ENCODE measurements at regions not wholly inside any gene's neighbourhood (a gene's known extent, or its start where the extent isn't known, plus 50 kb on each side); places are given as distances from the start of the nearest gene placed in this dataset.

DNA sequence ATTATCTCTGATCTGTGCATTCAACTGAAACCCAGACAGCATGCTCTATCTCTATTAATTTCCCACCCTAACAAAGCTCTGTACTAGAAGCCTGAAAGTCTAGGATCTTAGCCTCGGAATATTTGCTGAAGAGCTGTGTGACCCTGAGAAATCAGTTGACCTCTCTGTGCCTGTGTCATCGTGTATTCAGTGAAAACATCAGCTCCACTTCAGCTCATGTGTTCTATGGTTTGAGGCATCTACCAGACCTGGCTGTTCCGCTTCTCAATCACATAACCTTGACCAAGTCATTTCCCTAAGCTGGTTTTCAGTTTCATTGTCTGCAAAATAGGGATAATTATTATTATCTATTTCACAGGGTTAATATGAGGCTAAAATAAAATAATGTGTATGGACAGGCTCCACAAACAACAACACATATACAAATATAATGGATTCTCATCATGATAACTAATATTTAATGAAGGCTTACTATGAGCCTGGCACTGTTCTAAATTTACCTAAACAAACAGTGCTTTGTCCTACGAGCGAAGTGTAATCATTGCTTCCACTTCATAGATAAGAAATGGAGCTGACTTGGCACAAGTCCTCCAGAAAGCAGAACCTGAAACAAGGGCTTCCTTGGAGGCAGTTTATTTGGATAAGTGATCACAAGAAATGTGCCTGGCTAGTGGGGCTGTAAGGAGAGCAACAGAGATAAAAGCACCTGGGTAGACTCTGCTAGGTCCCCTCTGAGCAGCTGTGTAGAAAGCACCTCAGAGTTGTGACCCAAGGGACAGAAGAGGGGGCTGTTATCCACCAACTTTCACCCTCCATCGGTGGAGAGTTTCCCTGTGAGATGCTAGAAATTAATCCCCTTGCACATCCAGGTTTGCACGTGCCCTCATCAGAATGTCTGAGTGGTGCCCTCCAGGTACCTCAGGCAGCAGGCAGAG is 356.9 kb downstream of the RAB28 start:
- no peak for DNase-seq (ENCODE audit: low read depth)

DNA sequence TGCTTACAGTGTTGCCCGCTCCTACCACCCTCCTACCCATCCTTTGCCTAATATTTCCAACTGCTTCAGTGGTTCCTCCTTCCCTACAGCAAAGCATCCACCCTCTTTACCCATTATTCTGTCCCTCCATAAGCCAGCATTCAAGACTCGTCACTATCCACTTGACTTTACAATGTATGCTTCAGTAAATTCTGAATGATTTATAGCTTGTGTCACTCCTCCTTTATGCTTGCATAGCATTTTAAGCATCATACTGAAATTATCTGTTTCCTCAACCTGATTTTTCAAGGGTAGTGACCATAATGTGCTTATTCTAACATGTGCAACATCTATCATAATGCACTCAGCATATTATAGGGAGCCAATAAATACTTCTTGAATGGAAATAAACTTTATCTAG is 365.5 kb downstream of the RAB28 start:
- DNase-seq (ENCODE audit: low read depth), result no peak

DNA sequence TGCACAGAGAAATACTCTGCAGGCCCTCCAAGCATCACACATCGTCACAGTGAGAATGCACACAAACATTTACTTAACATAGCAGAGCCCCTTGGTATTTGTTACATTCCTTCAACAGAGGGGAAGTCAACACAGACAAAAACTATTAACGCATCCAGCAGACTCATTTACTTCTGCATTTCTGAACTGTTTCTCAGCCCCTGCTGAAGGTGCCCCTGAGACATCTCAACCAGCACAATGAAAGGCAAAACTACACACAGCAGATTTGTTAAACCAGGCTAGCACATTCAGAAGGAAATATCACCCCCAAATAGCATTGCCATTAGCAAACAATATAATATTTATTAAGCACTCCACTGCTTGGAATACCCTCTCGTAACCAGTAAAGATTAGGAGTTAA is 367.0 kb downstream of the RAB28 start:
- DNase-seq (ENCODE audit: low read depth), result no peak

DNA sequence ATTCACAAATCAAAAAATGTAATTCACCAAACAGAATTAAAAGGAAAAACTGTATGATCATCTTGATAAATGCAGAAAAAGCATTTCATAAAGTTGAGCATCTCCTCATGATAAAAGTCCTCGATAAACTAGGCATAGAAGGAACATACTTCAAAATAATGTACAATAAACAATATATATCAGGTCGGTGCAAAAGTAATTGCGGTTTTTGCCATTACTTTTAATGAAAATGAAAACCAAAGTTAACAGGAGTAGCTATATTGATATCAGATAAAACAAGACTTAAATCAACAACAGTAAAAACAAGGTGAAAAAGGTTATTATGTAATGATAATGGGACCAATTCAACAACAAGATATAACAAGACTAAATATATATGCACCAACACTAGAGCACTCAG is 372.1 kb downstream of the RAB28 start:
- DNase-seq (ENCODE audit: low read depth), result no peak

DNA sequence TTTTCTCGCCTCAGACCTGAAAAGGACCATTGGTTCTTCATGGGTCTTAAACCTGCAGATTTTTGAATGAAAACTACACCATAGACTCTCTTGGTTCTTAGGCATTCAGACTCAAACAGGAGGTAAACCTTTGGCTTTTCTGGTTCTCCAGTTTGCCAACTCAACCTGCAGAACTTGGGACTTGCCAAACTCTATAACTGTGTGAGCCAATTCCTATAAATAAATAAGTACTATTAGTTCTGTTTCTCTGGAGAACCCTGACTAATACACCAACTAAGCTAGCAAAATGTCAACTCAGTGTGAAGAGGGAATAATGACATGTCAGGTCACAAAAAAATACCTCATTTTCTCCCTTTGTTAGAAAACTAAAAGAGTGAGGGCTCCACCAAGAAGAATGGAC is 374.6 kb downstream of the RAB28 start:
- DNase-seq (ENCODE audit: low read depth), result no peak

DNA sequence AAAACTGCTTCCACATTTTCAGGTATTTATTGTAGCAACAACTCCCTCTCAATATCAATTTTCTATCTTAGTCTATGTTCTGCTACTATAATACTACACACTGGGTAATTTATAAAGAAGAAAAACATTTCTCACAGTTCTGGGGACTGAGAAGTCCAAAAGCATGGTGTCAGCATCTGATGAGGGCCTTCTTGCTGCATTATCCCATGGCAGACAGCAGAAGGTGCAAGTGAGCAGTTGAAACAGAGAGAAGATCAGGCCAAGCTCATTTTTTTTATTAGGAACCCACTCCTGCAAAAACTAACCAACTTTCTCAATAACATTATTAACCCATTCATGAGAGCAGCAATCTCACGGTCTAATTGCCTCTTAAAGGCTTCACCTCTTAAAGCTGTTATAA is 376.0 kb downstream of the RAB28 start:
- no peak for DNase-seq (ENCODE audit: low read depth)

DNA sequence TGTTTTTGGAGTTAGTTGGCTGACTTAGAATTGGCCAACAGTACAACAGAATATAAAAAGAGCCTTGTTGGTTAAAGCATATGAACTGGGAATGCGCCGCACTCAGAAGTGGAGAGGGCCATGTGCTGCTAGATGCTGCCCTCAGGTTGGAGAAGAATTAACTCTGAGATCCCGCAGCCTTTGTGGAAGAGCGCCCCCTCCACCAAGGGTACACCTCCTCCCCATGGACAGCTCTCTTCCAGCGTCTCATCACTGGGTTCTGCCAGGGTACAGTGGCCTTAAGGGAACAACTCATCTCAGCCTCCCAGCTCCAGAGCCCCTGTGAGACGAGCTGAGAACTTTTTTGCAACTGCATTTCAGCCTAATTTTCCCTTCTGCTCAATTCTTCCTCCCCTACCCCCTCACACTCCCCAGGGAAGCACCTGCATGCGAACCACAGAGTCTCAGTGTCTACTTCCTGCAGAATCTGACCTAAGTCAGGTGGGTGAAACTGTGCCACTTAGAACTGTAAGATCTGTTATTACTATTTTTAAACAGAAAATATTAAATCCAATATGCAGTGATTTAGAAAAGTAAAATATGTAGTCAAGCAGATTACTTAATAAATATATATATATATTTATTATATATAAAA is 380.6 kb downstream of the RAB28 start:
- no peak for DNase-seq (ENCODE audit: low read depth)

DNA sequence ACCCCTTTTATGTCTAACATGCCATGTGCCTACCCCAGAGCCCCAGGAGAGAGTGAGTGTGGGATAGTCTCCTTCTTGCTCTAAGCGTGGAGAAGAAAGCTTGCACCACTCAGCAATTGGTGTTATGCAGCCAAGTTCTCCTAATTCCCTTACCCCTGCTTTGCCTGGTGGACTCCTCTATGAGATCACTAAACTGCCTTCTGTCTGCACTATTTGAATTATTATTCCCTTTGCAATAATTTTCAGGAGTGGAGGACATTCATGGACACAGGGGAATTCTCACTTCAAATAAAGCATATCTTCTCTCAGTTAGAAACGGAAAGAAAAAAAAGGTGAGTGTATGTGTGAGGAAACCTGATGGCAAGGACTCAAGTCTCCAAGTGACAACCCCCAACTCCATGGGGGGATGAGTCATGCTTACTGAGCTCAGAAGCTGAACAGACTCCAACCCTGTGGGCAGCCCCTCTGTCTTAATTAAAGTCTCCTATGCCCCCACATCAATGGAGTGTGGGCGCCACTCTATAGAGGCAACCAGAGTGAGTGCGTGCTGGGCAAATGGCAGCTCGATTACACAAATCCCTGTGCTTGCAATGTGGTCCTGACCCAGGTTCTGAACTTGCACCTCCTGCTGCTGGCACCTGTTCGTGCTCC is 381.9 kb downstream of the RAB28 start:
- no peak for DNase-seq (ENCODE audit: low read depth)

DNA sequence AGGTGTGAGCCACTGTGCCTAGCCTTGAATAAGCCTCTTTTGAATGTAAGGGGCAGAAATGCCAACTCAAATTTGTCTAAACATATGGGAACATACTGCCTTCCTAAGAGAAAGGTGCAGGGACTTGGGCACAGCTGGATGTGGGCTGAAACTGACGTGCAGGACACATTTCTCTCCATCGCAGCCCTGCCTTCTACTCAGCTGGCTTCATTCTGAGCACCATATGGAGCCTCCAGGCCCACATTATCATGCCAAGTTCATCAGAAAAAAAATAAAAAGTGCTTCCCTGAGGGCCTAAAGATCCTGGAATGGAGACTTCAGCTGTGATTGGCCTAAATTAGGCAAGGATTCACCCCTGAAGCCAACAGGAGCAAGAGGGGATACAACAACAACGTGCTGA is 386.2 kb downstream of the RAB28 start:
- no peak for DNase-seq (ENCODE audit: low read depth)

DNA sequence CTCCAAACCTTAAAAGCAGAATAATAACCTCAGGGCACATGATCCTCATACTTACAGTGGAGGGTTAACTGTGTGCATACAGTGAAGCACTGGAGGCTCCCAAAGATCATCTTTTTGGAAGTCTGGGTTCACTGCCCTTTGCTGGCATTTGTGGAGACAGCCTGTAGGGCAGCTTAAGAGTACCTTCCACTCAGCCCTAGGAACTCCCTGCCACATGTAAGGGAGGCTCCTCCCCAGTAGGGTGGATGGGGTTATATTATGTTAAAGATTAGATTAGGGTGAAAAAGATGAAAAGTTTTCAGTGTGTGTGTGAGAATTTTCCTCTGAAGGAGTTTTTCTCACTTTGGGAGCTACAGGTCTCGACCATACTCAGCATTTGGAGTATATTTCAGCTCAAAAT is 388.4 kb downstream of the RAB28 start:
- no peak for DNase-seq (ENCODE audit: low read depth)

DNA sequence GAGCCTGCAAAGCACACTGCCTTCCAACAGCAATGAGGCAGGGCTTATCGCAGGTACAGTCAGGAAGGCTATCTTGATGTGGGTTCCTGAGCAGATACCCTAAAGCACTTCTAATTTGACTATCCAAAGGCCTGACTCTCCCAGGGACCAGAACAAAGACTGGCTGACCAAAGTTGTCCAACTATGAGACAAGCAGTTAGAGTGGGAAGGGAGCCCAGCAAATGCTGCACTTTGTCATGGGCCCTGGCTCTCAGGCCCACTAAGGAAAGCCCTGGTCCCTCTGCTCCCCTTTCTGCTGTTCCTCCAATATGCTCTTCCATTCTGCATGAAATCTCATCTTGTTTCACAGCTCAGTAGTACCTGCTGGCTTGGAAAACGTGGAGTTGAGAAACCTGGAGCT is 391.0 kb downstream of the RAB28 start:
- DNase-seq (ENCODE audit: low read depth), result no peak

DNA sequence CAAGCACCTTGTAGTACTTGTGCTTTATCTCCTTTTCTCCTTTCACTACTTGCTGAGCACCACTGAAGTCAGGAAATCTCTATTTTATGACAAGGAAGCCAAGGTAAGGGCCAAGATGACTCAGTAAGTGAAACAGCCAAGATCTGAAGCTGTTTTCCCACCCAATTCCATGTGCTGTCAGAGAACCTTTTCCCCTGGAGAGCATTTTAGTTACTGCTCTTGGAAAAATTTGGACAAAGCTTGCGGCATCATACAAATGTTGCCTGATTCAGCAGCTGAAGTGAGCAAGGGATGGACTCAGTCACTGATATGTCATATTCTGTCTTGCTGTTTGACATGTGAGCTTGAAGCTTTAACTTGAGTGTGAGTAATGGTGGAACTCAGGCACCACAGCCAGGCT is 391.4 kb downstream of the RAB28 start:
- no peak for DNase-seq (ENCODE audit: low read depth)

DNA sequence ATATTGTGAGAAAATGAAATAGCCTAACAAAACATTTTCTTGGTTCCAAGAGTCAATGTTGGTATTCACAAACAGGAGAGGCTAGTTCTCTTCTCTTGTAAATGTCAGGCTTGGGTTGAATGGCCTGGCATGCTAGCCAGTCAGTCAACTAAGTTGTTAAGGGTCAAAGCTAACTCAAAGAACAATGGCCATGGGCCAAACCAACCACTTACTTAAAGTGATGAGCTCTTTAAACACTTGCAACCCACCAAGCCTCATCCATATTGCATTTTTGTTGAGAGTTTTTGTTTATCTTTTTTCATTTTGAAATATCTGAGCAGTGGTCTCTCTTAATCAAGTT is 394.5 kb downstream of the RAB28 start:
- no peak for DNase-seq (ENCODE audit: low read depth)

DNA sequence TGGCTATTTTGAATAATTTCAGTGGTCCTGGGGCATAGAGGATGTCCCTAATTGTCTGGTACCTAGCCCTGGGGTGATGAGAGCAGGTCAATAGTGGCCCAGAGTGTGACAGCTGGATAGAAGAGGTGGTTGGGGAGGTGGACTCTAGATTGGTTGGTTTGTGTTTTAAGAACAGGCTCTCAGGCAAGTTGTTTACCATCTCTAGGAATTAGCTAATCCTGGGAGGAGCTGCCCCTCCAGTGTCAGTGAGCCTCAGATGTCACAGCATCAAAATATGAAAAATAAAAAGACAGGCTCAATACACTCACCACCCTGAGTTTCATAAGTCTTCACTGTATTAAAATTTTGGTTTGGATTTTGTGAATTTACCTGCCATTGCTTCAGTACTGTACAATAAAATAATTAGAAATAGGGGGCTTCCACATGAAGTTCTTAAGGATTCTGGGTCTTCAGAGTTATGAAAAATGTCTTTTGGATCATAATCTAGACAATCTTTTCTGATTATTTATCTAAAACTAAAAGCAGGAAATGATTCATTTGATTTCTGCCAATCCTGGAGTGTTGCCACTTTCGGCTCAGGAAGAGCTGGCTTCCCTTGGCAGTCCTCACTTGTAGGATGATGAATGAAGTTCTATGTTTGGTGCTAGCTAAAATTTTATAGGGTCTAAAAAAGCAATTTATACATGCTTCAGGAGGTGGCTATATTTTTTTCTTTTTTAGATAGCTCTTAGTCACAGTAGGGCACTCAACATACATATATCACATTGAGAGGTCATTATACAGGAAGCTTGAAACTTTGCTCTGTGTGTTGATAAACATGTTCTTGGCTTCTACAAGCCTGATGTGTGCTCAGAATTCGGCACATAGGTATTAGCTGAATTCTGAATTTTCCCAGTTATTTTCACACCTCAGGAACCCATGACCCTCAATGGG is 395.1 kb downstream of the RAB28 start:
- DNase-seq (ENCODE audit: low read depth), result no peak

DNA sequence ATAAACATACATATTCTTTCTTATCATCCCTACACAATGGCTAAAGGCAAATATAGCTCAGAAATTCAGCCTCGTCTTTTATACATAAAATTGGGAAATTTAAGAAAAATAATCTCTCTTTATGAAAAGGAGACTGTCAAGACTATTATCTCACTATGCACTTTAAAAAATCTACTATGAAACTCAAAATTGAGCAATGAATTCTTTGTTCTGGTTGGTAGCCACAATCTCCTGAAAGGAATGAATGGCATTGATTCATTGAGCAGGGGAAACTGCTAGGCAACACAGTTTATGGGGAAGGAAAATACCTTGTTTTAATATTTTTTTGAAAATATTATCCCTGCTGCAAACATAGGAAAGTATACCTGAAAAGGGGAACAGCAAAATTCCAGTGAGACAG is 397.1 kb downstream of the RAB28 start:
- no peak for DNase-seq (ENCODE audit: low read depth)

DNA sequence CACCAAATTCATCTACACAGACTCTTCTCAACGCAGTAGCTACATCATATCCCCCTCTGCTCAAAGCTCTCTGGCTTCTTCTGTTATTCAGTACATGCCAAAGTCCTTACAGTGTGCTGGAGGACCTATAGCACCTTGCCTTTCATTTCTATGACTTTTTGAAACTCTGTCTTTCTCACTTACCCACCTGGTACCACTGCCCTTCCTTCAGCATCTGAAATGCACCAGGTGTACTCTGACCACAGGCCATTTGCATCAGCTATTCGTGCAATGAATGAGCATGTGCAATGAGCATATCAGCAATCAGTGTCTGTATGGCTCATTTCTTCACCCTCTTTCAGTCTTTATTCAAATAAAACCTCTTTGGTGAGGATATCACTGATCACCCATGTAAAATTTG is 399.9 kb downstream of the RAB28 start:
- no peak for DNase-seq (ENCODE audit: low read depth)

DNA sequence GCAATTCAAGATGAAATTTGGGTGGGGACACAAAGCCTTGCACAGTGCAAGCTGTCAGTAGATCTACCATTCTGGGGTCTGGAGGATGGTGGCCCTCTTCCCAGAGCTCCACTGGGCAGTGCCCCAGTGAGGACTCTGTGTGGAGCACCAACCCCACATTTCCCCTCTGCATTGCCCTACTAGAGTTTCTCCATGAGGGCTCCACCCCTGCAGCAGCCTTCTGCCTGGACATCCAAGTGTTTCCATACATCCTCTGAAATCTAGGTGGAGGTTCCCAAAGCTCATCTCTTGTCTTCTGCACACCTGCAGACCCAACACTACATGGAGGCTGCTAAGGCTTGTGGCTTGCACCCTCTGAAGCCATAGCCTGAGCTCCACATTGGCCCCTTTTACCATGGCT is 402.3 kb downstream of the RAB28 start:
- no peak for DNase-seq (ENCODE audit: low read depth)

DNA sequence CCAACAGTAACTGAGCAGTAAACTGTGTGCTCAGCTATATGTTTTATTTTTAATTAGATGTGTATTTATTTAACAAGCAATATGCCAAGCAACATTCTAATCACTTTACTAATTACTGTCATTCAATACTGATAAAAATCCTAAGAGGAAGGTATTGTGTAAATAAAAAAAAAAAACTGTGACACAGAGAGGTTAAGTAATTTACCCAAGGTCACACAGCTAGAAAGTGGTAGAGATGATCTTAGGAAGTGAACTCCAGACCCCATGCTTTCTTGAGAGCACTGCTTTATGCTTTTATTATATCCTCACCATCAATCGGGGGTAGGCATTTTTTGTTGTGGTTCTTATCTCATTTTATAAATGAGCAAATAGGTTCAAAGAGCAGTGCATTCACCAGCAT is 417.1 kb downstream of the RAB28 start:
- no peak for DNase-seq (ENCODE audit: low read depth)

DNA sequence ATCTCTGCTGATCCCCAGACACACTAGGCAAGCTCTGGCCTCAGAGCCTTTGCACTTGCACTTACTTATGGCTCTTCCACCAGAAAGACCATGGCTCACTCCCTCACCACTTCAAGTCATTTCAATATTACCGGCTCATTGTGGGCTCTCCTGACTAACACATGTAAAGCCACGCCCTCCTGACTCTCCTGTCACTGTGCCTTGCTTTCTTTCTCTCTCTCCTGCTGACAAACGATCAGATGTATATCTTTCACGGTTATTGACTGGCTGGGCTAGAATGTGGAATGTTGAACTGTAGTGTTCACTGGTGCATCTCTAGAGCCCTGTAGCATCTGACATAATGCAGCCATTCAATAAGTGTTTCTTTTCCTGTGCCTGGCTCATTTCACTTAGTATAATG is 425.1 kb downstream of the RAB28 start:
- DNase-seq (ENCODE audit: low read depth), result no peak

DNA sequence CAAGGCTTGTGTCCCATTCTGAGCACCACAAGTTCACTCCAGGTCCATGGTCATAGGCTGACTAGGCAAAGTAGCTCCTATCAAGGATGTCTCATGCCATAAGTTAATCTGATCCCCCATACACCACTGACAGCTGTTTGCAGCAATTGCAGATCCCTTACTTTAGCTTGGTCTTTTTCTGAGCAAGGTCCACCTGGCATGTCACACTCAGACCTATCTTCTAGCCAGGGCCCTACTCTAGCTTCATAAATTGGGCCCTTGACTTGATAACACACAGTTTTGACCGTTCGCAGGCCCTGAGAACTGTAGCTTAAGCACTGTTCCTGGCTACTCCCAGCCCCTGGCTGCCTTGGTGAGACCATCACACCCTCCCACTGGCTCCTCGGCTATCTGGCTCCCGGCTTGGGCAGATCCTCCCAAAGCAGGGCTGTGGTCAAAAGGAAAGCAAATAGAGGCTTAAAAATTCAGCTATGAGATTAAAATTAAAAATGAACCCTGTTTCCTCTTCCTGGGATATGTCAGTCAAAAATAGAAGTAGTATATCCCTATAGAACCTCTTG is 427.4 kb downstream of the RAB28 start:
- DNase-seq (ENCODE audit: low read depth), result no peak

DNA sequence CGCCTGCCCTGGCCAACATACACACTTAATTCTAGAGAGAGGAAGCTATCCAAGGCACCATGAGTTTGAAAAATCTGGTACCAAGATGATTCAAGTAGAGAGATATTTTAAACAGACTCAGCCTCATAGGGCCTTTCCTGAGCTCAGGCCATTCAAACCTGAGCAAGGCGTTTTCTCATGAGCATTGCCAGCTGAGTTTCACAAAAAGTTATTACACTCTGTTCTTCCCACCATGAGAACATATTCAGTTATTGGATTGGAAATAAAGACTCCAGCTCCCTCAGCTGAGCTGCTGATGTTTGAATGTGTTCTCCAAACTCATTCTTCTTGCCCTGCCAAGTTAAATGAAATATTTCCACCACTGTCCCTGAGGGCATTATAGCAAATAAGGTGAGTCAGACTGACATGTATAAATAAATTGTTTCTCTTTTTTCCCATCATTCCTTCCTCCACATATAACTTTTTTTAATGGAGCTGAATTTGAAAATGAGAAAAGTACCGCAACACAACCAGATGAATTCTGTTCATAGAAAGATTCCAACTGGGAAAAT is 429.6 kb downstream of the RAB28 start:
- DNase-seq (ENCODE audit: low read depth), result no peak

DNA sequence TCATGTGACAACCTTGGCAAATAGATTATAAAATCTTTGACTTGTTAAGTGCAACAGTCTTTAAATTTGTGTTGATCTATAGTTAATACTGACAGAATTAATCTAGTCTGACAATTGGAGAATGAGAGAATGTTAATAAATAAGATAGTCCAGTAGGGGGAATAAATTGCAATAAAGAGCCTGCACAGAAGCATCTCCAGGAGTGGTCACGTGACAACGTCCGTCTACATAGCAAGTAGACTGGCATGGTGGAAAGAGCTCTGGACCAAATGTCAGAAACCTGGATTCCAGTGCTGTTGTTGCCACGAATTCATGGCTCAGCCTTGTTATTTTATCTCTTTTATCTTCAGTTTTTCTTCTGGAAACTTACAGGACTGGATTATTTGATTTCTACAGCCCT is 436.5 kb downstream of the RAB28 start:
- DNase-seq (ENCODE audit: low read depth), result no peak

Data from activated T-helper 9 cell treated with anti-CD3 and anti-CD28 coated beads, Interleukin-2, amount 50 U/mL, for 16 hours (primary cell).